ENCODE measurements at regions not wholly inside any gene's neighbourhood (a gene's known extent, or its start where the extent isn't known, plus 50 kb on each side); places are given as distances from the start of the nearest gene placed in this dataset.

DNA sequence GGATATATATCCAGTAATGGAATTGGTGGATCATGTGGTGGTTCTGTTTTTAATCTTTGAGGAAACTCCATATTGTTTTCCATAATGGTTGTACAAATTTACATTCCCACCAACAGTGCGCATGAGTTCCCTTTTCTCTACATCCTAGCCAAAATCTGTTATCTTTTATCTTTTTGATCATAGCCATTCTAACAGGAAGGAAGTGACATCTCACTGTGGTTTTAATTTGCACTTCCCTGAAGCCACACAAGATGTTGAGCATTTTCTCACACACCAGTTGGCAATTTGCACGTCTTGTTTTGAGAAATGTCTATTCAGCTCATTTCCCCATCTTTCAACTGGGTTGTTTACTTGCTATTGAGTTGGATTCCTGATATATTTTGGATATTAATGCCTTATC lies 194.9 kb downstream of the CBLL2 start:
- intact Hi-C loops (cut with DNase I; ENCODE audit: low total_unique reads): no loop called here
- Histone ChIP-seq H3K27ac (no peak overlapping the region), H3K36me3 (no peaks in the 10 kb centered on the region), H3K9me3 (no peaks in the 10 kb centered on the region), H3K4me1 (no peaks in the 10 kb centered on the region), H3K4me3 (no peak overlapping the region), H3K27me3 (no peaks in the 10 kb centered on the region)
- no peak for TF ChIP-seq POLR2AphosphoS5 (IDR thresholded peaks at IDR 0.05)
- TF ChIP-seq POLR2A (IDR thresholded peaks at IDR 0.05): no peak
- TF ChIP-seq, protein P1, sequence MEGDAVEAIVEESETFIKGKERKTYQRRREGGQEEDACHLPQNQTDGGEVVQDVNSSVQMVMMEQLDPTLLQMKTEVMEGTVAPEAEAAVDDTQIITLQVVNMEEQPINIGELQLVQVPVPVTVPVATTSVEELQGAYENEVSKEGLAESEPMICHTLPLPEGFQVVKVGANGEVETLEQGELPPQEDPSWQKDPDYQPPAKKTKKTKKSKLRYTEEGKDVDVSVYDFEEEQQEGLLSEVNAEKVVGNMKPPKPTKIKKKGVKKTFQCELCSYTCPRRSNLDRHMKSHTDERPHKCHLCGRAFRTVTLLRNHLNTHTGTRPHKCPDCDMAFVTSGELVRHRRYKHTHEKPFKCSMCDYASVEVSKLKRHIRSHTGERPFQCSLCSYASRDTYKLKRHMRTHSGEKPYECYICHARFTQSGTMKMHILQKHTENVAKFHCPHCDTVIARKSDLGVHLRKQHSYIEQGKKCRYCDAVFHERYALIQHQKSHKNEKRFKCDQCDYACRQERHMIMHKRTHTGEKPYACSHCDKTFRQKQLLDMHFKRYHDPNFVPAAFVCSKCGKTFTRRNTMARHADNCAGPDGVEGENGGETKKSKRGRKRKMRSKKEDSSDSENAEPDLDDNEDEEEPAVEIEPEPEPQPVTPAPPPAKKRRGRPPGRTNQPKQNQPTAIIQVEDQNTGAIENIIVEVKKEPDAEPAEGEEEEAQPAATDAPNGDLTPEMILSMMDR (IDR thresholded peaks at IDR 0.05): no peak
- no peak for TF ChIP-seq EP300 (IDR thresholded peaks at IDR 0.05; ENCODE audit: low read depth)
- 55 to 86% methylated on average over 1 to 2 of the region's 2 CpGs for WGBS, 2 donors (ENCODE audit: low coverage in 1 of 2)
- in situ Hi-C loops (cut with MboI; ENCODE audit: low pct_ligation_motif_present in 1 of 4, low pct_unique_long_range_greater_than_20kb in 1 of 4, low sequenced_read_pairs in 3 of 4): no loop called here
- DNase-seq: no peak

DNA sequence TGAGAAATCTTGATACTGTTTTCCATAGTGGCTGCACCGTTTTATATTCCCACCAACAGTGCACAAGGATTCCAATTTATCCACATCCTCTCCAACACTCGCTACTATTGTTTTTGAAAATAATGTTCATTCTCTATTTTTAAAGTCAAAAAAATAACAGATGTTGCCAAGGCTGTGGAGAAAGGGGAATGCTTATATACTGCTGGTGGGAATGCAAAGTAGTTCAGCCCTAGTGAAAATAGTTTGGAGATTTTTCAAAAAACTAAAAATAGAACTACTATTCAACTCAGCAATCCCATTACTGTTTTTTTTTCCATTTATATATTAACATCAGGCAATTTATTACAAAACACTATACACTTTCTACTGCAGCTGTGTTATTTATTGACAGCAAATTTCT lies 208.7 kb downstream of the CBLL2 start:
- 40 to 60% methylated on average over 1 to 2 of the region's 2 CpGs for WGBS, 2 donors (ENCODE audit: low coverage in 1 of 2)
- H3K27ac ChIP-seq: no peak overlapping the region
- no peaks in the 10 kb centered on the region for H3K36me3 ChIP-seq
- in situ Hi-C loops (cut with MboI; ENCODE audit: low pct_ligation_motif_present in 1 of 4, low pct_unique_long_range_greater_than_20kb in 1 of 4, low sequenced_read_pairs in 3 of 4): no loop called here
- intact Hi-C loops (cut with DNase I; ENCODE audit: low total_unique reads): no loop called here
- no peak for DNase-seq
- TF ChIP-seq POLR2AphosphoS5 (IDR thresholded peaks at IDR 0.05): no peak
- TF ChIP-seq, protein P1 (IDR thresholded peaks at IDR 0.05): no peak
- TF ChIP-seq EP300 (IDR thresholded peaks at IDR 0.05; ENCODE audit: low read depth): no peak
- no peak for TF ChIP-seq POLR2A (IDR thresholded peaks at IDR 0.05)
- H3K4me1 ChIP-seq: no peaks in the 10 kb centered on the region
- no peak overlapping the region for H3K4me3 ChIP-seq
- H3K9me3 ChIP-seq: no peaks in the 10 kb centered on the region
- H3K27me3 ChIP-seq: no peaks in the 10 kb centered on the region

DNA sequence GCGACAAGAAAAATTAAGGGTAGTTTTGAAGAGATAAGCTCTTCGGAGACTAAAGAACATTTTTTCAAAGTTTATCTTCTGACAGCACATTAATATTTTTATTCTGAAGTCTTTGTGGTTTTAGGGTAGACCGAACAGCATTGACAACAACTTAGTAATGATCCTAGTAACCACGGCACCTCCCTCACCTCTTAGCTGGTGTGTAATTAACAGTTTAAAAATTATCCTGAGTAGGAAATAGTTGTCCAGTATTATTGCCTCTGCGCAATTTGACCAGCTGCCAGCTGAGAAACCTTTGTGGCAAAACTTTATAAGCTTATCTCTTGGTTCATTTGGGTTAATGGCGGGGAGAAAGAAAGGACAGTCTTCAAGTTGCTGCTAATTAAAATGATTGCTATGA lies 213.6 kb downstream of the CBLL2 start:
- Histone ChIP-seq H3K27ac (no peak overlapping the region), H3K27me3 (no peaks in the 10 kb centered on the region), H3K4me1 (no peaks in the 10 kb centered on the region), H3K9me3 (no peaks in the 10 kb centered on the region), H3K36me3 (no peaks in the 10 kb centered on the region), H3K4me3 (no peak overlapping the region)
- 59 to 62% methylated on average over 2 to 6 of the region's 6 CpGs for WGBS, 2 donors (ENCODE audit: low coverage in 1 of 2)
- intact Hi-C loops (cut with DNase I; ENCODE audit: low total_unique reads) (no loop called here), in situ Hi-C loops (cut with MboI; ENCODE audit: low pct_ligation_motif_present in 1 of 4, low pct_unique_long_range_greater_than_20kb in 1 of 4, low sequenced_read_pairs in 3 of 4) (no loop called here)
- TF ChIP-seq POLR2A (IDR thresholded peaks at IDR 0.05): no peak
- TF ChIP-seq POLR2AphosphoS5 (IDR thresholded peaks at IDR 0.05): no peak
- no peak for TF ChIP-seq EP300 (IDR thresholded peaks at IDR 0.05; ENCODE audit: low read depth)
- TF ChIP-seq, protein P1 (IDR thresholded peaks at IDR 0.05): no peak
- DNase-seq: no peak

DNA sequence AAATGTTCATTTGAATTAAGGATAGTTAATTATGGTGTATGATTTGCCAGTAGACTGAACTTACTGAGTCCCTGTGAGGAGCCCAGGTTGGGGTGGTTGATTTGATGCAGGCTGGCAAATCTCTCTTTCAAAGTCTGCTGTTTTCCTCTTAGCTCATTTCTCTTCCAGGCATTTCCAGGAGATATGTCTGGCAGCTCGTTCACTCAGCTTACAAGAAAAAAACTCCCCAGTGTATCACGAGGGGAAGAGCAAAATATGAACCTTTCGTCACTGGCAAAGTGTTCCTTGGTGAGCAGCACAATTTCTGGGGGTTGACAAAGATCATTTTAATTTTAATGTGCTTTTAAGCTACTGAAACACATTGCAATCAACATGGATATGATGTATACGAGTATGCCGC lies 244.2 kb downstream of the CBLL2 start:
- Histone ChIP-seq H3K27me3 (no peaks in the 10 kb centered on the region), H3K4me3 (no peak overlapping the region), H3K36me3 (no peaks in the 10 kb centered on the region), H3K4me1 (no peaks in the 10 kb centered on the region), H3K27ac (no peak overlapping the region), H3K9me3 (no peaks in the 10 kb centered on the region)
- no peak for DNase-seq
- WGBS, 2 donors (ENCODE audit: low coverage in 1 of 2): 53% methylated on average over 5 of the region's 5 CpGs; no CpG with 5 or more reads in 1 of the 2 donors
- in situ Hi-C loops (cut with MboI; ENCODE audit: low pct_ligation_motif_present in 1 of 4, low pct_unique_long_range_greater_than_20kb in 1 of 4, low sequenced_read_pairs in 3 of 4): no loop called here
- TF ChIP-seq POLR2AphosphoS5 (IDR thresholded peaks at IDR 0.05) (no peak), EP300 (IDR thresholded peaks at IDR 0.05; ENCODE audit: low read depth) (no peak), POLR2A (IDR thresholded peaks at IDR 0.05) (no peak)
- TF ChIP-seq, protein P1 (IDR thresholded peaks at IDR 0.05): no peak
- intact Hi-C loops (cut with DNase I; ENCODE audit: low total_unique reads): no loop called here

All from transverse colon (tissue), 4 donors.